K562 (cell line): ENCODE measurements at regions not wholly inside any gene's neighbourhood (a gene's known extent, or its start where the extent isn't known, plus 50 kb on each side); places are given as distances from the start of the nearest gene placed in this dataset.

Source experiments
- ATAC-seq: fragments of 200-7000 bp; cut with Tn5 transposase; 3 replicates; pipeline ENCODE4 v1.9.1; 2020; ENCODE audit warnings: moderate library complexity
- BruUV-seq: library from RNA; stranded (reverse); fragments of 400-500 nt; replicated peaks from 2 replicates; lab custom pipeline; 2021; lab: Mats Ljungman, UMichigan
- CTCF ChIA-PET: fragments of 300-600 bp; formaldehyde crosslinking; extraction: SDS; loops from one replicate; lab custom pipeline; 2021; ENCODE audit warnings: low intra/inter-chr PET ratio; lab: Yijun Ruan, JAX
- POLR2A ChIA-PET: fragments of 300-600, 350-650 bp; sonication (Branson Sonifier 250); formaldehyde crosslinking; extraction: SDS; loops from one replicate; lab custom pipeline; 2021; ENCODE audit warnings: antibody characterized with exemption, inconsistent platforms; lab: Yijun Ruan, JAX
- DNase-seq, 4 experiments: peaks; one replicate each; pipeline versions ENCODE4 v3.0.0 to v3.0.0-alpha.2; 2011 to 2018; ENCODE audit warnings: low spot score in 3 of 4, mixed read lengths in 3 of 4; ENCODE audit errors: extremely low read depth in 1 of 4
- FAIRE-seq: peaks from 2 replicates; lab custom pipeline; 2011; peaks lifted over from hg19 to GRCh38; lab: Jason Lieb, UNC
- H2AFZ ChIP-seq: 2 replicates; pipeline ENCODE4 v1.6.0; 2011; ENCODE audit warnings: low read depth, low read length, control low read depth, inconsistent platforms
- H3K27ac ChIP-seq: fragments of 200-600 bp; 3 replicates; pipeline ENCODE4 v1.8.0; 2011; ENCODE audit warnings: low read depth, mild to moderate bottlenecking, control low read depth, inconsistent platforms, low read length, moderate library complexity, mixed read lengths; ENCODE audit errors: extremely low read depth
- H3K27me3 ChIP-seq, 2 experiments: fragments of 300-600 bp in 1 of 2; 2 replicates in 1 of 2; 3 replicates in 1 of 2; pipeline versions ENCODE4 v1.6.0 to v1.8.0; 2011; ENCODE audit warnings: inconsistent platforms in 2 of 2, low read length in 2 of 2, mild to moderate bottlenecking in 1 of 2, mixed read lengths in 1 of 2, moderate library complexity in 1 of 2; ENCODE audit not compliant: control insufficient read depth in 2 of 2, insufficient read depth in 2 of 2
- H3K36me3 ChIP-seq: fragments of 300-600 bp; 3 replicates; pipeline ENCODE4 v1.8.0; 2011; ENCODE audit warnings: mild to moderate bottlenecking, low read length, inconsistent platforms; ENCODE audit not compliant: control insufficient read depth, insufficient read depth
- H3K4me1 ChIP-seq, 2 experiments: fragments of 200-600 bp in 1 of 2; replicated peaks in 1 of 2; 2 replicates in 1 of 2; 3 replicates in 1 of 2; pipeline versions ENCODE4 v1.5.1 to v1.8.0; 2011; ENCODE audit warnings: inconsistent platforms in 2 of 2, low read length in 2 of 2, mild to moderate bottlenecking in 1 of 2, mixed read lengths in 1 of 2, moderate library complexity in 1 of 2; ENCODE audit not compliant: control insufficient read depth in 2 of 2, insufficient read depth in 2 of 2
- H3K4me2 ChIP-seq: 2 replicates; pipeline ENCODE4 v1.6.1; 2011; ENCODE audit warnings: low read length, control low read depth, inconsistent platforms, mixed read lengths; ENCODE audit not compliant: insufficient read depth
- H3K4me3 ChIP-seq: fragments of 200-600 bp; sonication (generic), shearing (Covaris generic); 2 replicates; pipeline ENCODE4 v1.5.1; 2016; ENCODE audit warnings: control low read depth, inconsistent platforms
- H3K79me2 ChIP-seq: fragments of 200-600 bp; 3 replicates; pipeline ENCODE4 v1.8.0; 2011; ENCODE audit warnings: low read length, inconsistent platforms; ENCODE audit not compliant: control insufficient read depth, insufficient read depth
- H3K9ac ChIP-seq, 2 experiments: 2 replicates each; pipeline versions ENCODE4 v1.6.0 to v1.6.1; 2011; ENCODE audit warnings: low read depth in 2 of 2, low read length in 2 of 2, control low read depth in 1 of 2, inconsistent platforms in 1 of 2, mild to moderate bottlenecking in 1 of 2, mixed read lengths in 1 of 2; ENCODE audit not compliant: insufficient read depth in 1 of 2
- H3K9me1 ChIP-seq: one replicate; pipeline ENCODE4 v1.6.0; 2011; ENCODE audit warnings: inconsistent platforms, mild to moderate bottlenecking, low read length, moderate library complexity; ENCODE audit not compliant: control insufficient read depth, insufficient read depth
- H3K9me3 ChIP-seq: replicated peaks from 2 replicates; pipeline ENCODE4 v1.5.1; 2011; ENCODE audit warnings: low read depth, low read length, inconsistent platforms; ENCODE audit not compliant: control insufficient read depth, insufficient read depth
- H4K20me1 ChIP-seq: replicated peaks from 2 replicates; pipeline ENCODE4 v1.6.1; 2011; ENCODE audit warnings: low read length, inconsistent platforms, mixed read lengths; ENCODE audit not compliant: control insufficient read depth, insufficient read depth
- FOXK2 ChIP-seq, 2 experiments: fragments of 450-650 bp; IDR thresholded peaks in 1 of 2; conservative IDR thresholded peaks in 1 of 2; 2 replicates each; pipeline ENCODE4 v1.6.1; 2016; ENCODE audit warnings: low read depth in 2 of 2, mild to moderate bottlenecking in 1 of 2
- FOXP4 ChIP-seq: sonication (generic); formaldehyde crosslinking; IDR thresholded peaks from 2 replicates; pipeline ENCODE4 v1.8.0; 2022; ENCODE audit warnings: mild to moderate bottlenecking, missing genetic modification reagents, borderline replicate concordance
- HNRNPLL ChIP-seq: fragments of 200-400 bp; formaldehyde crosslinking; IDR thresholded peaks from 2 replicates; pipeline ENCODE4 v1.6.1; 2017; ENCODE audit warnings: low read length, low read depth, mild to moderate bottlenecking; ENCODE audit not compliant: poor library complexity, severe bottlenecking
- MCM2 ChIP-seq: fragments of 450-650 bp; IDR thresholded peaks from 2 replicates; pipeline ENCODE4 v1.6.1; 2017; ENCODE audit warnings: low read depth, mild to moderate bottlenecking
- MTA2 ChIP-seq: fragments of 450-650 bp; IDR thresholded peaks from 2 replicates; pipeline ENCODE4 v1.6.1; 2016; ENCODE audit warnings: low read depth
- SREBF2 ChIP-seq: sonication (generic); formaldehyde crosslinking; IDR thresholded peaks from 2 replicates; pipeline ENCODE4 v1.4.0; 2020; ENCODE audit warnings: mild to moderate bottlenecking, missing genetic modification reagents
- TEAD1 ChIP-seq, 2 experiments: fragments of 450-650 bp in 1 of 2; sonication (generic) in 1 of 2; formaldehyde crosslinking; IDR thresholded peaks; 2 replicates each; pipeline versions ENCODE4 v1.4.0 to v1.8.0; 2020 to 2022; ENCODE audit warnings: mild to moderate bottlenecking in 2 of 2, missing genetic modification reagents in 1 of 2
- ZC3H4 ChIP-seq: sonication (generic); formaldehyde crosslinking; IDR thresholded peaks from 2 replicates; pipeline ENCODE4 v1.9.0; 2021; ENCODE audit warnings: missing genetic modification reagents, borderline replicate concordance
- ZNF24 ChIP-seq: fragments of 450-650 bp; IDR thresholded peaks from 2 replicates; pipeline ENCODE4 v1.6.1; 2016
- ZNF444 ChIP-seq: fragments of 250-450 bp; sonication (Bioruptor Pico); IDR thresholded peaks from 2 replicates; pipeline ENCODE4 v1.4.0; 2020; ENCODE audit warnings: mild to moderate bottlenecking, moderate library complexity
- ZNF76 ChIP-seq: fragments of 250-450 bp; sonication (Bioruptor Pico); IDR thresholded peaks from 2 replicates; pipeline ENCODE4 v1.4.0; 2020; ENCODE audit warnings: mild to moderate bottlenecking, moderate library complexity, borderline replicate concordance
- WGBS: fragments of 100-300 bp; shearing (Covaris generic); methylation state at CpG from one replicate; pipeline ENCODE4 v1.1.6; 2016; ENCODE audit warnings: low coverage, mixed read lengths; ENCODE audit not compliant: insufficient coverage; ENCODE audit errors: missing lambda C conversion rate; 5-methylcytosine and 5-hydroxymethylcytosine counted together
- in situ Hi-C: fragments of 300-500 bp; cut with MboI; formaldehyde crosslinking; loops from 4 replicates; pipeline ENCODE4 v1.15.0; 2018; ENCODE audit warnings: inconsistent platforms, mixed read lengths
- intact Hi-C: fragments of 100-400 bp; cut with micrococcal nuclease; formaldehyde crosslinking; loops from 2 replicates; pipeline ENCODE4 v1.14.2; 2022

- H3K4me3 ChIP-seq = no peak overlapping the region
- H4K20me1 ChIP-seq = no peaks in the 10 kb centered on the region
- no TSS peak for BruUV-seq
- H3K36me3 ChIP-seq = no peaks in the 10 kb centered on the region
- CTCF ChIA-PET = no interaction called here
- H3K79me2 ChIP-seq = no peaks in the 10 kb centered on the region
- ATAC-seq (no peak), DNase-seq (no peak), FAIRE-seq (no peak)
- no peak overlapping the region for H3K4me2 ChIP-seq
- TF ChIP-seq FOXP4 = no peak
- no peak for TF ChIP-seq HNRNPLL
- no peak for TF ChIP-seq MTA2
- no peak for TF ChIP-seq ZNF76 (CRISPR knock-in tag)
- TF ChIP-seq MCM2 = no peak
- TF ChIP-seq ZC3H4 (CRISPR knock-in tag) = no peak
- no peak for TF ChIP-seq SREBF2 (CRISPR knock-in tag)
- TF ChIP-seq ZNF444 = no peak
- TF ChIP-seq FOXK2 (conservative IDR thresholded peaks at IDR 0.05 in 1 of 2, IDR thresholded peaks at IDR 0.05 in 1 of 2; ENCODE audit: low read depth in 2 of 2) = no peak
- TF ChIP-seq ZNF24 = no peak
- TF ChIP-seq TEAD1 (CRISPR knock-in tag; IDR thresholded peaks at IDR 0.05) = no peak
- no peaks in the 10 kb centered on the region for H3K9me3 ChIP-seq
- in situ Hi-C loops (no loop called here), intact Hi-C loops (no loop called here)
- H3K27me3 ChIP-seq = no peaks in the 10 kb centered on the region; a peak in 1 of 5 replicates
- under 1% methylated on average over 9 of the region's 9 CpGs for WGBS
- POLR2A ChIA-PET = no interaction called here
- no peaks in the 10 kb centered on the region for H3K9me1 ChIP-seq
- no peak overlapping the region for H2AFZ ChIP-seq
- H3K9ac ChIP-seq = no peak overlapping the region
- H3K27ac ChIP-seq = no peak overlapping the region
- H3K4me1 ChIP-seq = no peaks in the 10 kb centered on the region
Observed at GRCh38 chr17:72414967-72415853, 294.4 kb downstream of the SOX9 start.
